IMR-90 (cell line): ENCODE measurements at regions not wholly inside any gene's neighbourhood (a gene's known extent, or its start where the extent isn't known, plus 50 kb on each side); places are given as distances from the start of the nearest gene placed in this dataset.

Source experiments
- ATAC-seq: fragments of 200-7000 bp; cut with Tn5 transposase; 2 replicates; pipeline ENCODE4 v1.9.1; 2020; ENCODE audit warnings: low read depth, mild to moderate bottlenecking, moderate library complexity
- BruUV-seq: library from RNA; stranded (reverse); fragments of 400-500 nt; replicated peaks from 2 replicates; lab custom pipeline; 2021; lab: Mats Ljungman, UMichigan
- CTCF ChIA-PET: fragments of 300-600 bp; formaldehyde crosslinking; extraction: SDS; loops from one replicate; lab custom pipeline; 2021; ENCODE audit warnings: antibody characterized with exemption; lab: Yijun Ruan, JAX
- POLR2A ChIA-PET: fragments of 300-600 bp; sonication (Branson Sonifier 250); formaldehyde crosslinking; loops from one replicate; lab custom pipeline; 2022; ENCODE audit warnings: antibody characterized with exemption; ENCODE audit not compliant: unreplicated experiment; lab: Charles Lee
- DNase-seq: peaks from one replicate; pipeline ENCODE4 v3.0.0; 2013
- H2AFZ ChIP-seq: replicated peaks from 2 replicates; pipeline ENCODE3; 2013; ENCODE audit warnings: low read length, mild to moderate bottlenecking; ENCODE audit not compliant: poor library complexity
- H2AK5ac ChIP-seq: 2 replicates; pipeline ENCODE4 v1.6.1; 2013; ENCODE audit warnings: low read depth, low read length, inconsistent platforms
- H2AK9ac ChIP-seq: replicated peaks from 2 replicates; pipeline ENCODE3; 2013; ENCODE audit warnings: mild to moderate bottlenecking, low read depth, low read length, moderate library complexity; ENCODE audit not compliant: poor library complexity
- H2BK120ac ChIP-seq: 2 replicates; pipeline ENCODE4 v1.6.1; 2013; ENCODE audit warnings: low read depth, low read length, inconsistent platforms
- H2BK15ac ChIP-seq: 3 replicates; pipeline ENCODE4 v1.6.1; 2013; ENCODE audit warnings: low read depth, low read length, inconsistent platforms
- H2BK20ac ChIP-seq: 2 replicates; pipeline ENCODE4 v1.6.1; 2013; ENCODE audit warnings: low read depth, mild to moderate bottlenecking, inconsistent platforms, low read length, moderate library complexity
- H2BK5ac ChIP-seq: 2 replicates; pipeline ENCODE4 v1.6.1; 2013; ENCODE audit warnings: mild to moderate bottlenecking, low read depth, low read length, inconsistent platforms; ENCODE audit not compliant: poor library complexity, severe bottlenecking
- H3K14ac ChIP-seq: replicated peaks from 2 replicates; pipeline ENCODE4 v1.6.1; 2013; ENCODE audit warnings: low read depth, low read length, inconsistent platforms
- H3K18ac ChIP-seq: 2 replicates; pipeline ENCODE4 v1.6.1; 2013; ENCODE audit warnings: low read depth, low read length, control low read depth
- H3K23ac ChIP-seq: 2 replicates; pipeline ENCODE4 v1.6.1; 2013; ENCODE audit warnings: low read depth, low read length, inconsistent platforms
- H3K27ac ChIP-seq: 2 replicates; pipeline ENCODE4 v1.5.1; 2013; ENCODE audit warnings: mild to moderate bottlenecking, control low read depth, low read length; ENCODE audit not compliant: insufficient read depth
- H3K27me3 ChIP-seq: 2 replicates; pipeline ENCODE4 v1.6.1; 2013; ENCODE audit warnings: low read length; ENCODE audit not compliant: control insufficient read depth, insufficient read depth
- H3K36me3 ChIP-seq: 2 replicates; pipeline ENCODE4 v1.6.1; 2013; ENCODE audit warnings: low read length, mixed read lengths; ENCODE audit not compliant: control insufficient read depth, insufficient read depth
- H3K4ac ChIP-seq: 2 replicates; pipeline ENCODE4 v1.6.1; 2013; ENCODE audit warnings: low read depth, low read length, inconsistent platforms
- H3K4me1 ChIP-seq: 2 replicates; pipeline ENCODE4 v1.6.1; 2013; ENCODE audit warnings: low read length, mixed read lengths; ENCODE audit not compliant: control insufficient read depth, insufficient read depth
- H3K4me2 ChIP-seq: 2 replicates; pipeline ENCODE4 v1.6.1; 2013; ENCODE audit warnings: low read depth, mild to moderate bottlenecking, control low read depth, low read length, moderate library complexity
- H3K4me3 ChIP-seq: 2 replicates; pipeline ENCODE4 v1.5.1; 2013; ENCODE audit warnings: low read depth, mild to moderate bottlenecking, control low read depth, low read length, moderate library complexity; ENCODE audit not compliant: insufficient read depth
- H3K56ac ChIP-seq: 2 replicates; pipeline ENCODE4 v1.6.1; 2013; ENCODE audit warnings: low read length, inconsistent platforms; ENCODE audit not compliant: insufficient read depth; ENCODE audit errors: extremely low read depth
- H3K79me1 ChIP-seq, 2 experiments: 2 replicates each; pipeline ENCODE4 v1.6.1; 2013; ENCODE audit warnings: low read length in 2 of 2, inconsistent platforms in 1 of 2, low read depth in 1 of 2
- H3K9ac ChIP-seq: 2 replicates; pipeline ENCODE4 v1.6.1; 2013; ENCODE audit warnings: low read depth, low read length, control low read depth
- H3K9me1 ChIP-seq: 2 replicates; pipeline ENCODE4 v1.6.1; 2013; ENCODE audit warnings: low read length, inconsistent platforms; ENCODE audit not compliant: insufficient read depth
- H3K9me3 ChIP-seq: 2 replicates; pipeline ENCODE4 v1.6.1; 2013; ENCODE audit warnings: low read length; ENCODE audit not compliant: control insufficient read depth, insufficient read depth
- H4K20me1 ChIP-seq: 2 replicates; pipeline ENCODE4 v1.6.1; 2013; ENCODE audit warnings: low read length, inconsistent platforms; ENCODE audit not compliant: insufficient read depth
- H4K5ac ChIP-seq: 2 replicates; pipeline ENCODE4 v1.6.1; 2013; ENCODE audit warnings: mild to moderate bottlenecking, low read depth, low read length, control low read depth
- H4K8ac ChIP-seq, 2 experiments: 2 replicates each; pipeline ENCODE4 v1.6.1; 2013; ENCODE audit warnings: low read depth in 2 of 2, low read length in 2 of 2, control low read depth in 1 of 2, inconsistent platforms in 1 of 2
- H4K91ac ChIP-seq: 2 replicates; pipeline ENCODE4 v1.6.1; 2013; ENCODE audit warnings: low read depth, low read length, inconsistent platforms; ENCODE audit not compliant: insufficient read depth
- BHLHE40 ChIP-seq: fragments of 150-350 bp; IDR thresholded peaks from 2 replicates; pipeline ENCODE4 v1.6.1; 2016; ENCODE audit warnings: mild to moderate bottlenecking, low read depth, low read length
- CEBPB ChIP-seq: IDR thresholded peaks from 2 replicates; pipeline ENCODE4 v1.6.1; 2012; ENCODE audit warnings: low read depth, low read length, improper control_type of control experiment
- CHD1 ChIP-seq: IDR thresholded peaks from 2 replicates; pipeline ENCODE4 v1.6.1; 2012; ENCODE audit warnings: low read depth, low read length, improper control_type of control experiment
- FOS ChIP-seq: fragments of 150-350 bp; IDR thresholded peaks from 2 replicates; pipeline ENCODE4 v1.6.1; 2016; ENCODE audit warnings: low read depth, low read length
- MAFK ChIP-seq: IDR thresholded peaks from 2 replicates; pipeline ENCODE4 v1.6.1; 2012; ENCODE audit warnings: low read depth, low read length, improper control_type of control experiment
- MAZ ChIP-seq: IDR thresholded peaks from 2 replicates; pipeline ENCODE4 v1.6.1; 2012; ENCODE audit warnings: low read depth, mild to moderate bottlenecking, low read length, improper control_type of control experiment, moderate library complexity, borderline replicate concordance
- MXI1 ChIP-seq: IDR thresholded peaks from 2 replicates; pipeline ENCODE4 v1.6.1; 2012; ENCODE audit warnings: low read depth, mild to moderate bottlenecking, low read length, moderate library complexity, borderline replicate concordance
- NFE2L2 ChIP-seq: fragments of 150-350 bp; IDR thresholded peaks from 2 replicates; pipeline ENCODE4 v1.6.1; 2016; ENCODE audit warnings: low read depth, mild to moderate bottlenecking, low read length
- POLR2A ChIP-seq: IDR thresholded peaks from 2 replicates; pipeline ENCODE4 v1.6.1; 2012; ENCODE audit warnings: mild to moderate bottlenecking, low read depth, low read length
- RAD21 ChIP-seq: IDR thresholded peaks from 2 replicates; pipeline ENCODE4 v1.6.1; 2012; ENCODE audit warnings: low read length, improper control_type of control experiment
- RCOR1 ChIP-seq: IDR thresholded peaks from 2 replicates; pipeline ENCODE4 v1.6.1; 2012; ENCODE audit warnings: mild to moderate bottlenecking, low read length, improper control_type of control experiment; ENCODE audit not compliant: insufficient replicate concordance
- RFX5 ChIP-seq: IDR thresholded peaks from 2 replicates; pipeline ENCODE4 v1.8.0; 2012; ENCODE audit warnings: low read depth, mild to moderate bottlenecking, low read length, moderate library complexity
- SMC3 ChIP-seq: fragments of 150-350 bp; IDR thresholded peaks from 2 replicates; pipeline ENCODE4 v1.6.1; 2016; ENCODE audit warnings: low read depth, mild to moderate bottlenecking, antibody characterized with exemption, low read length, moderate library complexity
- WGBS, 2 experiments: methylation state at CpG; one replicate each; pipeline versions ENCODE4 v1.1.5 to v1.1.7; 2013; ENCODE audit warnings: missing lambda C conversion rate in 2 of 2; ENCODE audit not compliant: insufficient read length in 1 of 2; ENCODE audit errors: extremely low coverage in 2 of 2; 5-methylcytosine and 5-hydroxymethylcytosine counted together
- dilution Hi-C: fragments of 300-500 bp; cut with HindIII; formaldehyde crosslinking; loops from one replicate; pipeline ENCODE4 v1.14.3; 2018; ENCODE audit warnings: low sequenced_read_pairs; ENCODE audit not compliant: unreplicated experiment
- in situ Hi-C: fragments of 300-500 bp; cut with MboI; formaldehyde crosslinking; loops from 3 replicates; pipeline ENCODE4 v1.14.3; 2019; ENCODE audit warnings: low sequenced_read_pairs, inconsistent platforms, mixed read lengths
- intact Hi-C: fragments of 100-400 bp; cut with micrococcal nuclease; formaldehyde crosslinking; loops from 2 replicates; pipeline ENCODE4 v1.10.0; 2022
- TF ChIP-seq, protein P1 (sequence below): fragments of 150-350 bp; IDR thresholded peaks from 2 replicates; pipeline ENCODE4 v1.6.1; 2017; ENCODE audit warnings: mild to moderate bottlenecking, antibody characterized with exemption, low read length, low read depth
- TF ChIP-seq, protein P2 (sequence below): conservative IDR thresholded peaks from 2 replicates; pipeline ENCODE4 v1.5.1; 2012; ENCODE audit warnings: mild to moderate bottlenecking, low read depth, low read length, improper control_type of control experiment
- TF ChIP-seq, protein P3 (sequence below): fragments of 150-350 bp; IDR thresholded peaks from 2 replicates; pipeline ENCODE4 v1.6.1; 2016; ENCODE audit warnings: low read depth, mild to moderate bottlenecking, low read length, moderate library complexity, borderline replicate concordance

DNA sequence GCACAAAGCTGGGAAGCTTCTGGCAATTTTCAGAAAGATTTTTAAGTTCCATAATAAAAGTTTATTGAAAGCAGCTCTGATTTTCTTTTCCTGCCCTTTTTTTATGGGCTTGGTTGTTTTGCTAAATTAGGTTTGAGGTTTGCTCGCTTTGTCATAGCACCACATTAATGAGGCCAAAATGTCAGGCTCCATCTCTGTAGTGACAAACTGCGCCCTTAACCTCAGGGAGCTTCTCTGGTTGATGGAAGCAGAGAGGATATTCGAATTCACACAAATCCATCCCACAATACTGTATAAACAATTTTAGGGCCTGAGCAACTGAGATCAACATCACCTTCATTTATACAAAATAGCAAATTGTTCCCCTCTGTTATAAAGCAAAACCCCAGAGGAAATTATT, 342.6 kb upstream of the TMPO start:
- Histone ChIP-seq H3K4me1 (no peaks in the 10 kb centered on the region), H4K8ac (no peak overlapping the region), H4K5ac (no peak overlapping the region), H3K56ac (no peak overlapping the region), H2AK9ac (no peak overlapping the region), H3K4me2 (no peak overlapping the region), H3K9me1 (no peaks in the 10 kb centered on the region), H4K91ac (no peak overlapping the region), H2BK120ac (no peak overlapping the region), H3K27ac (no peak overlapping the region), H4K20me1 (no peaks in the 10 kb centered on the region), H3K9me3 (no peaks in the 10 kb centered on the region), H2BK20ac (no peak overlapping the region), H3K23ac (no peak overlapping the region), H2AK5ac (no peak overlapping the region), H3K27me3 (no peaks in the 10 kb centered on the region), H3K4ac (no peak overlapping the region), H2BK5ac (no peak overlapping the region), H3K18ac (no peak overlapping the region), H2BK15ac (no peak overlapping the region), H3K36me3 (no peaks in the 10 kb centered on the region), H3K4me3 (no peak overlapping the region), H3K14ac (no peak overlapping the region), H3K79me1 (no peaks in the 10 kb centered on the region), H3K9ac (no peak overlapping the region), H2AFZ (no peak overlapping the region)
- DNase-seq (no peak), ATAC-seq (no peak)
- ChIA-PET CTCF (interaction anchor here (0.6 kb wide), 1 partner anchor 67 kb away, joined by 5 read pairs; no protein-coding TSS in a partner anchor), POLR2A (no interaction called here)
- no CpG with 5 or more reads among the region's 3 CpGs for WGBS, 2 experiments
- dilution Hi-C loops: no loop called here
- no peak for TF ChIP-seq NFE2L2
- TF ChIP-seq, protein P1, sequence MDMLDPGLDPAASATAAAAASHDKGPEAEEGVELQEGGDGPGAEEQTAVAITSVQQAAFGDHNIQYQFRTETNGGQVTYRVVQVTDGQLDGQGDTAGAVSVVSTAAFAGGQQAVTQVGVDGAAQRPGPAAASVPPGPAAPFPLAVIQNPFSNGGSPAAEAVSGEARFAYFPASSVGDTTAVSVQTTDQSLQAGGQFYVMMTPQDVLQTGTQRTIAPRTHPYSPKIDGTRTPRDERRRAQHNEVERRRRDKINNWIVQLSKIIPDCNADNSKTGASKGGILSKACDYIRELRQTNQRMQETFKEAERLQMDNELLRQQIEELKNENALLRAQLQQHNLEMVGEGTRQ: no peak
- TF ChIP-seq RAD21: no peak
- TF ChIP-seq, protein P2, sequence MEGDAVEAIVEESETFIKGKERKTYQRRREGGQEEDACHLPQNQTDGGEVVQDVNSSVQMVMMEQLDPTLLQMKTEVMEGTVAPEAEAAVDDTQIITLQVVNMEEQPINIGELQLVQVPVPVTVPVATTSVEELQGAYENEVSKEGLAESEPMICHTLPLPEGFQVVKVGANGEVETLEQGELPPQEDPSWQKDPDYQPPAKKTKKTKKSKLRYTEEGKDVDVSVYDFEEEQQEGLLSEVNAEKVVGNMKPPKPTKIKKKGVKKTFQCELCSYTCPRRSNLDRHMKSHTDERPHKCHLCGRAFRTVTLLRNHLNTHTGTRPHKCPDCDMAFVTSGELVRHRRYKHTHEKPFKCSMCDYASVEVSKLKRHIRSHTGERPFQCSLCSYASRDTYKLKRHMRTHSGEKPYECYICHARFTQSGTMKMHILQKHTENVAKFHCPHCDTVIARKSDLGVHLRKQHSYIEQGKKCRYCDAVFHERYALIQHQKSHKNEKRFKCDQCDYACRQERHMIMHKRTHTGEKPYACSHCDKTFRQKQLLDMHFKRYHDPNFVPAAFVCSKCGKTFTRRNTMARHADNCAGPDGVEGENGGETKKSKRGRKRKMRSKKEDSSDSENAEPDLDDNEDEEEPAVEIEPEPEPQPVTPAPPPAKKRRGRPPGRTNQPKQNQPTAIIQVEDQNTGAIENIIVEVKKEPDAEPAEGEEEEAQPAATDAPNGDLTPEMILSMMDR: no peak
- no peak for TF ChIP-seq CHD1
- no peak for TF ChIP-seq FOS
- no peak for TF ChIP-seq BHLHE40
- TF ChIP-seq RFX5: no peak
- TF ChIP-seq RCOR1: no peak
- no peak for TF ChIP-seq MXI1
- no peak for TF ChIP-seq SMC3
- TF ChIP-seq CEBPB: no peak
- TF ChIP-seq MAZ: no peak
- no peak for TF ChIP-seq MAFK
- TF ChIP-seq, protein P3, sequence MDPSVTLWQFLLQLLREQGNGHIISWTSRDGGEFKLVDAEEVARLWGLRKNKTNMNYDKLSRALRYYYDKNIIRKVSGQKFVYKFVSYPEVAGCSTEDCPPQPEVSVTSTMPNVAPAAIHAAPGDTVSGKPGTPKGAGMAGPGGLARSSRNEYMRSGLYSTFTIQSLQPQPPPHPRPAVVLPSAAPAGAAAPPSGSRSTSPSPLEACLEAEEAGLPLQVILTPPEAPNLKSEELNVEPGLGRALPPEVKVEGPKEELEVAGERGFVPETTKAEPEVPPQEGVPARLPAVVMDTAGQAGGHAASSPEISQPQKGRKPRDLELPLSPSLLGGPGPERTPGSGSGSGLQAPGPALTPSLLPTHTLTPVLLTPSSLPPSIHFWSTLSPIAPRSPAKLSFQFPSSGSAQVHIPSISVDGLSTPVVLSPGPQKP: no peak
- no peak for TF ChIP-seq POLR2A
- no TSS peak for BruUV-seq
- in situ Hi-C loops: no loop called here
- intact Hi-C loops: no loop called here
